ENCODE measurements at regions not wholly inside any gene's neighbourhood (a gene's known extent, or its start where the extent isn't known, plus 50 kb on each side); places are given as distances from the start of the nearest gene placed in this dataset.

- no peak overlapping the region for H3K4me3 ChIP-seq (ENCODE audit: low read depth in 1 of 5, low read length in 5 of 5)
- H3K27me3 ChIP-seq (ENCODE audit: control insufficient read depth in 5 of 5, insufficient read depth in 4 of 5, low read length in 5 of 5) = no peaks in the 10 kb centered on the region
- no peaks in the 10 kb centered on the region for H3K9me3 ChIP-seq (ENCODE audit: control insufficient read depth in 5 of 5, low read length in 5 of 5)
- H3K27ac ChIP-seq (ENCODE audit: low read depth, low read length) = no peak overlapping the region
- no peak overlapping the region for H3K9ac ChIP-seq (ENCODE audit: low read length in 5 of 5)
- peaks cover 0 to 3% (median 0%) of the 10 kb centered on the region in 5 donors for H3K4me1 ChIP-seq (ENCODE audit: control insufficient read depth in 5 of 5, insufficient read depth in 5 of 5, low read length in 5 of 5)
- H3K36me3 ChIP-seq (ENCODE audit: control insufficient read depth in 5 of 5, insufficient read depth in 5 of 5, low read length in 5 of 5) = peaks cover 0 to 3% (median 0%) of the 10 kb centered on the region in 5 donors
Measured at GRCh38 chr5:57663466-57663865, 180.9 kb upstream of the ACTBL2 start.

GRCh38 chr5:57662991-57663390 is 180.4 kb upstream of the ACTBL2 start:
- Histone ChIP-seq H3K27me3 (ENCODE audit: control insufficient read depth in 5 of 5, insufficient read depth in 4 of 5, low read length in 5 of 5) (no peaks in the 10 kb centered on the region), H3K9ac (ENCODE audit: low read length in 5 of 5) (no peak overlapping the region), H3K9me3 (ENCODE audit: control insufficient read depth in 5 of 5, low read length in 5 of 5) (no peaks in the 10 kb centered on the region), H3K36me3 (ENCODE audit: control insufficient read depth in 5 of 5, insufficient read depth in 5 of 5, low read length in 5 of 5) (peaks cover 0 to 3% (median 0%) of the 10 kb centered on the region in 5 donors), H3K4me3 (ENCODE audit: low read depth in 1 of 5, low read length in 5 of 5) (no peak overlapping the region), H3K4me1 (ENCODE audit: control insufficient read depth in 5 of 5, insufficient read depth in 5 of 5, low read length in 5 of 5) (peaks cover 0 to 3% (median 0%) of the 10 kb centered on the region in 5 donors), H3K27ac (ENCODE audit: low read depth, low read length) (no peak overlapping the region)

GRCh38 chr5:57659886-57660285 is 177.3 kb upstream of the ACTBL2 start:
- Histone ChIP-seq H3K4me1 (ENCODE audit: control insufficient read depth in 5 of 5, insufficient read depth in 5 of 5, low read length in 5 of 5) (peaks cover 0 to 3% (median 0%) of the 10 kb centered on the region in 5 donors), H3K9ac (ENCODE audit: low read length in 5 of 5) (no peak overlapping the region), H3K27ac (ENCODE audit: low read depth, low read length) (no peak overlapping the region), H3K36me3 (ENCODE audit: control insufficient read depth in 5 of 5, insufficient read depth in 5 of 5, low read length in 5 of 5) (peaks cover 0 to 3% (median 0%) of the 10 kb centered on the region in 5 donors), H3K9me3 (ENCODE audit: control insufficient read depth in 5 of 5, low read length in 5 of 5) (no peaks in the 10 kb centered on the region), H3K4me3 (ENCODE audit: low read depth in 1 of 5, low read length in 5 of 5) (no peak overlapping the region), H3K27me3 (ENCODE audit: control insufficient read depth in 5 of 5, insufficient read depth in 4 of 5, low read length in 5 of 5) (no peaks in the 10 kb centered on the region)

DNA sequence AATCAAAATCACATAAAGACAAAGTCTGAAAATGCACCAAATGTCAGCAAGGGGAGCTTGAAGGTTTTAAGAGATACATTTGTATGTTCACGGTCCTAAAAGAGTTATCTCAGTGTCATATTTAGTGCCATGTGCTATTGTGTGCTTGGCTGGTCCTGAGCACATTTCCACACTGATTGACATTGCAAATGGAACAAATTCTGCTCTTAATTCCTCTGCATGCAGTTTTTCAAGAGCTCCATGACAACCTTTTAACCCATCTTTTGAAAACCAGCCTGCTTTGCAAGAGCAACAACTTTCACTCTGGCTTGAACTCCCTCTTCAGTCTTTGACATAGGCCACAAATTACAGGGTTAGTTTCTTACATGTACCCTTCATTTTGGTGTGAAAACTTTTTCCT is 175.4 kb upstream of the ACTBL2 start:
- Histone ChIP-seq H3K36me3 (ENCODE audit: control insufficient read depth in 5 of 5, insufficient read depth in 5 of 5, low read length in 5 of 5) (peaks cover 0 to 3% (median 0%) of the 10 kb centered on the region in 5 donors), H3K4me3 (ENCODE audit: low read depth in 1 of 5, low read length in 5 of 5) (no peak overlapping the region), H3K9me3 (ENCODE audit: control insufficient read depth in 5 of 5, low read length in 5 of 5) (no peaks in the 10 kb centered on the region), H3K27me3 (ENCODE audit: control insufficient read depth in 5 of 5, insufficient read depth in 4 of 5, low read length in 5 of 5) (no peaks in the 10 kb centered on the region), H3K27ac (ENCODE audit: low read depth, low read length) (no peak overlapping the region), H3K9ac (ENCODE audit: low read length in 5 of 5) (no peak overlapping the region), H3K4me1 (ENCODE audit: control insufficient read depth in 5 of 5, insufficient read depth in 5 of 5, low read length in 5 of 5) (peaks cover 0 to 3% (median 0%) of the 10 kb centered on the region in 5 donors)

DNA sequence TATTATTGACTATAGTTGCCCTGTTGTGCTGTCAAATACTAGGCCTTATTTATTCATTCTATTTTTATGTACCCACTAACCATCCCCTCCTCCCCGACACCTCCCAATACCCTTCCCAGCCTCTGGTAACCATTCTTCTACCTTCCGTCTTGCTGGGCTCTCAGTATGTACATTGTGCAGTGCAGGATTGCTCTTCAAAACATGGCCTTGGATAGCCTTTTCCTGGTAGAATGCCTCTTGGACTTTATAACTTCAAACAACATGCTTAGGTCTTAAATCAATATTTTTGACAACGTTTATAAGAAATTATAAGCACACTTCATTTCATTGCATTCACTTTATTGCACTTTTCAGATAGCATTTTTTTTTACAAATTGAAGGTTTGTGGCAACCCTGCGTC is 172.6 kb upstream of the ACTBL2 start:
- peaks cover 0 to 3% (median 0%) of the 10 kb centered on the region in 5 donors for H3K36me3 ChIP-seq (ENCODE audit: control insufficient read depth in 5 of 5, insufficient read depth in 5 of 5, low read length in 5 of 5)
- no peak overlapping the region for H3K4me3 ChIP-seq (ENCODE audit: low read depth in 1 of 5, low read length in 5 of 5)
- H3K9me3 ChIP-seq (ENCODE audit: control insufficient read depth in 5 of 5, low read length in 5 of 5) = peaks cover 0 to under 1% (median 0%) of the 10 kb centered on the region in 5 donors
- no peaks in the 10 kb centered on the region for H3K27me3 ChIP-seq (ENCODE audit: control insufficient read depth in 5 of 5, insufficient read depth in 4 of 5, low read length in 5 of 5)
- no peak overlapping the region for H3K27ac ChIP-seq (ENCODE audit: low read depth, low read length)
- H3K4me1 ChIP-seq (ENCODE audit: control insufficient read depth in 5 of 5, insufficient read depth in 5 of 5, low read length in 5 of 5) = peaks cover 0 to 3% (median 0%) of the 10 kb centered on the region in 5 donors
- no peak overlapping the region for H3K9ac ChIP-seq (ENCODE audit: low read length in 5 of 5)

GRCh38 chr5:57653636-57654290 is 171.2 kb upstream of the ACTBL2 start:
- peaks cover 0 to 3% (median 0%) of the 10 kb centered on the region in 5 donors for H3K4me1 ChIP-seq (ENCODE audit: control insufficient read depth in 5 of 5, insufficient read depth in 5 of 5, low read length in 5 of 5)
- H3K4me3 ChIP-seq (ENCODE audit: low read depth in 1 of 5, low read length in 5 of 5) = no peak overlapping the region
- H3K27ac ChIP-seq (ENCODE audit: low read depth, low read length) = no peak overlapping the region
- no peaks in the 10 kb centered on the region for H3K36me3 ChIP-seq (ENCODE audit: control insufficient read depth in 5 of 5, insufficient read depth in 5 of 5, low read length in 5 of 5)
- no peak overlapping the region for H3K9ac ChIP-seq (ENCODE audit: low read length in 5 of 5)
- no peaks in the 10 kb centered on the region for H3K27me3 ChIP-seq (ENCODE audit: control insufficient read depth in 5 of 5, insufficient read depth in 4 of 5, low read length in 5 of 5)
- H3K9me3 ChIP-seq (ENCODE audit: control insufficient read depth in 5 of 5, low read length in 5 of 5) = peaks cover 0 to 3% (median 0%) of the 10 kb centered on the region in 5 donors

DNA sequence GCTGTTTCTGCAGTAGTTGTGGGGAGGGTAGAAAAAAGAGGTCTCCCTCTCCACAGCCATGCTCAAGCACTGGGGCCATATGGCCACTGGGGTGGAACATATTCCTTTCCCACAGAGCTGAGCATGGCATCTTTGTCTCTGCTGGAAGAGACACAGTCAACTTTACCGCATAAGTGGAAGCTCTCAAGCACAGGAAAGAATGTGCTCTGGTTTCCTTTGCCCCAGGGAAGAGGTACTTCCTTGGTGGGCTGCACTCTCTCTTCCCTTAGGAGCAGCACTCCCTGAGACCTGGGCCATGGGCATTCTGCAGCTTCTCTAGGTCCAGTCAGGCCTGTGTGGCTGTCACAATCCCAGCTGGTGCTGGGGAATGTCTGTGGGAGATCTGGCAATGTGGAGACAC is 168.5 kb upstream of the ACTBL2 start:
- no peak overlapping the region for H3K27ac ChIP-seq (ENCODE audit: low read depth, low read length)
- H3K9me3 ChIP-seq (ENCODE audit: control insufficient read depth in 5 of 5, low read length in 5 of 5) = peaks cover 0 to 4% (median 3%) of the 10 kb centered on the region in 5 donors
- H3K36me3 ChIP-seq (ENCODE audit: control insufficient read depth in 5 of 5, insufficient read depth in 5 of 5, low read length in 5 of 5) = no peaks in the 10 kb centered on the region
- H3K27me3 ChIP-seq (ENCODE audit: control insufficient read depth in 5 of 5, insufficient read depth in 4 of 5, low read length in 5 of 5) = no peaks in the 10 kb centered on the region
- peaks cover 0 to 3% (median 0%) of the 10 kb centered on the region in 5 donors for H3K4me1 ChIP-seq (ENCODE audit: control insufficient read depth in 5 of 5, insufficient read depth in 5 of 5, low read length in 5 of 5)
- no peak overlapping the region for H3K4me3 ChIP-seq (ENCODE audit: low read depth in 1 of 5, low read length in 5 of 5)
- no peak overlapping the region for H3K9ac ChIP-seq (ENCODE audit: low read length in 5 of 5)

DNA sequence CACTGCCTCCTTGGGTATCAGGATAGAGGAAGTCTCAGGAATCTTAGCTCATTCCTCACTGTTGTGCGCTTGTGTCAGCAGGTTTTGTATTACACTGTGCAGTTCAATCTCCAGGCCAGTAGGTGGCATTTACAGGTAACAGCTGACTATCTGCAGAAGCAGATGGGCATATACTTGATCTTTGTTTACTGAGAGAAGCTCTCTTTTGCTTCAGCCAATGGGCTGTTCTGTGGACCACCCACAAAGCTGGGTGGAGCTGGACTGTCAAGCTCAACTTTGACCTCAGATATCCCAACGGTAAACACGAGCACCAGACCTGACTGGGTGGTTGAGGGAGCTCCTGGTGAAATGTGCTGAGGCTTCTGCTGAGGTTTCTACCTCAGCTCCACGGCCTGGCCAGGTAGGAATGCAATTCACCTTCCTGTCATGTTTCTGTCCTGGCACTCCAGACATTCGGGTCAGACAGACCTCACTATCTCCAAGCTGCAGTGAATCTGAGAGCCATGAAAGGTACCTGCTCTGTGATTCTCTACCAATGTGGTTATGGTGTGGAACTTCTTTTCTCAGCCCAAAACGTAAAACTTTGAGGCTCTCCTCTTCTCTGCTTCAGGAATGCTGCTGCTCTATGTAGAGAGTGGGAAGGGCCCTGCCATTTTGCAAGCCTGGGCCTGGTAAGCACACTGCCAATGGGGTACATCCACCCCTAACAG is 167.9 kb upstream of the ACTBL2 start:
- H3K9ac ChIP-seq (ENCODE audit: low read length in 5 of 5) = no peak overlapping the region
- H3K27me3 ChIP-seq (ENCODE audit: control insufficient read depth in 5 of 5, insufficient read depth in 4 of 5, low read length in 5 of 5) = no peaks in the 10 kb centered on the region
- H3K9me3 ChIP-seq (ENCODE audit: control insufficient read depth in 5 of 5, low read length in 5 of 5) = peaks cover 0 to 4% (median 3%) of the 10 kb centered on the region in 5 donors
- H3K4me1 ChIP-seq (ENCODE audit: control insufficient read depth in 5 of 5, insufficient read depth in 5 of 5, low read length in 5 of 5) = peaks cover 0 to 3% (median 0%) of the 10 kb centered on the region in 5 donors
- H3K27ac ChIP-seq (ENCODE audit: low read depth, low read length) = no peak overlapping the region
- H3K4me3 ChIP-seq (ENCODE audit: low read depth in 1 of 5, low read length in 5 of 5) = no peak overlapping the region
- H3K36me3 ChIP-seq (ENCODE audit: control insufficient read depth in 5 of 5, insufficient read depth in 5 of 5, low read length in 5 of 5) = no peaks in the 10 kb centered on the region

DNA sequence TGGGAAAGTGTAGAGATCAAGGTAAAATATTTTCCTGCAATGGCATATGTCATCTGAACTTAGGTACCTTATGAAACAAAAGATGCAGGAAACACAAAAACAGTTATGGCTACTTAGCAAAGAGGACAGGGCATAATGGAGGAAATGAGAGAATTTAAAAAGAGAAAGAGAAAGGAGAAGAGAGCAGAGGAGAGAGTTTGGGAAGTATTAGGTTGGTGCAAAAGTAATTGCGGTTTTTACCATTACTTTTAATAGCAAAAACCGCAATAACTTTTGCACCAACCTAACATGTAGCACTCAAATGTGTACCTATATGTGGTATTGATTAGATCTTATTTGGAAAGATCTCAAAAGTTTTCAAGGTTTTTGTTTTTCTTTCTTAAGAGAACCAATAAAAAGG is 160.1 kb upstream of the ACTBL2 start:
- Histone ChIP-seq H3K9ac (ENCODE audit: low read length in 5 of 5) (no peak overlapping the region), H3K27ac (ENCODE audit: low read depth, low read length) (no peak overlapping the region), H3K4me1 (ENCODE audit: control insufficient read depth in 5 of 5, insufficient read depth in 5 of 5, low read length in 5 of 5) (no peaks in the 10 kb centered on the region), H3K27me3 (ENCODE audit: control insufficient read depth in 5 of 5, insufficient read depth in 4 of 5, low read length in 5 of 5) (no peaks in the 10 kb centered on the region), H3K9me3 (ENCODE audit: control insufficient read depth in 5 of 5, low read length in 5 of 5) (peaks cover 0 to 3% (median 0%) of the 10 kb centered on the region in 5 donors), H3K4me3 (ENCODE audit: low read depth in 1 of 5, low read length in 5 of 5) (no peak overlapping the region), H3K36me3 (ENCODE audit: control insufficient read depth in 5 of 5, insufficient read depth in 5 of 5, low read length in 5 of 5) (no peaks in the 10 kb centered on the region)

DNA sequence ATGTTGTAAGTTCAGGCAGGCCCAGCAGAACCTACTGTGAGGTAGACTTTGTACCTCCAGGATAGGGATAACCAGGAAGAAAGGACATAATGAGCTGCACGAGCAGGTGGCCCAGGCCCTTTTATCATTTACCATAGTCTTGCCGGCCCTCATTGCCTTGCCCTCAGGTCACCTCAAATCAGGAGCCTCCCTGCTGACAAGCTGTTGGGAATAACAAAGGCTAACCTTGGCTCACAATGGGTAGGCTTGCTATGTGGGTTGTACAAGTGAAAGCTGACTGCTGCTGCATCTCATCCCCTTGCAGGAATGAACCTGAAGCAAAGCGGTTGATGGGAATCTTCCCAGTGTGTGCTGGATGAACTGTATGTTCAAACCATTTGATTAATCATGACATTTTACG is 159.5 kb upstream of the ACTBL2 start:
- Histone ChIP-seq H3K9me3 (ENCODE audit: control insufficient read depth in 5 of 5, low read length in 5 of 5) (no peaks in the 10 kb centered on the region), H3K4me3 (ENCODE audit: low read depth in 1 of 5, low read length in 5 of 5) (no peak overlapping the region), H3K4me1 (ENCODE audit: control insufficient read depth in 5 of 5, insufficient read depth in 5 of 5, low read length in 5 of 5) (no peaks in the 10 kb centered on the region), H3K27me3 (ENCODE audit: control insufficient read depth in 5 of 5, insufficient read depth in 4 of 5, low read length in 5 of 5) (no peaks in the 10 kb centered on the region), H3K27ac (ENCODE audit: low read depth, low read length) (no peak overlapping the region), H3K36me3 (ENCODE audit: control insufficient read depth in 5 of 5, insufficient read depth in 5 of 5, low read length in 5 of 5) (no peaks in the 10 kb centered on the region), H3K9ac (ENCODE audit: low read length in 5 of 5) (no peak overlapping the region)
